Neutrophil (primary cell): ENCODE measurements at regions not wholly inside any gene's neighbourhood (a gene's known extent, or its start where the extent isn't known, plus 50 kb on each side); places are given as distances from the start of the nearest gene placed in this dataset.

Source experiments
- H3K27ac ChIP-seq: fragments of 200-600 bp; sonication (generic); 2 replicates; pipeline ENCODE4 v1.5.1; 2016; ENCODE audit warnings: mild to moderate bottlenecking, moderate library complexity
- H3K27me3 ChIP-seq: fragments of 200-600 bp; sonication (generic); 2 replicates; pipeline ENCODE4 v1.6.0; 2016; ENCODE audit warnings: mild to moderate bottlenecking
- H3K36me3 ChIP-seq: fragments of 200-600 bp; sonication (generic); 2 replicates; pipeline ENCODE4 v1.5.1; 2017
- H3K4me1 ChIP-seq, 2 experiments: fragments of 200-600 bp in 1 of 2; sonication (generic) in 1 of 2; 1 replicate in 1 of 2; 2 replicates in 1 of 2; pipeline versions ENCODE4 v1.5.1 to v1.6.1; 2013 to 2016; ENCODE audit warnings: low read depth in 1 of 2, low read length in 1 of 2, mild to moderate bottlenecking in 1 of 2, moderate library complexity in 1 of 2; ENCODE audit not compliant: control insufficient read depth in 1 of 2, insufficient read depth in 1 of 2
- H3K4me3 ChIP-seq, 2 experiments: fragments of 200-600 bp in 1 of 2; sonication (generic) in 1 of 2; 1 replicate in 1 of 2; 2 replicates in 1 of 2; pipeline ENCODE4 v1.5.1; 2013 to 2016; ENCODE audit warnings: low read depth in 1 of 2, low read length in 1 of 2, mild to moderate bottlenecking in 1 of 2, moderate library complexity in 1 of 2
- H3K9me3 ChIP-seq: fragments of 200-600 bp; sonication (generic); 2 replicates; pipeline ENCODE4 v1.5.1; 2016
- CTCF ChIP-seq: fragments of 200-600 bp; sonication (generic); IDR thresholded peaks from 2 replicates; pipeline ENCODE4 v1.5.1; 2016; ENCODE audit warnings: antibody characterized with exemption

DNA sequence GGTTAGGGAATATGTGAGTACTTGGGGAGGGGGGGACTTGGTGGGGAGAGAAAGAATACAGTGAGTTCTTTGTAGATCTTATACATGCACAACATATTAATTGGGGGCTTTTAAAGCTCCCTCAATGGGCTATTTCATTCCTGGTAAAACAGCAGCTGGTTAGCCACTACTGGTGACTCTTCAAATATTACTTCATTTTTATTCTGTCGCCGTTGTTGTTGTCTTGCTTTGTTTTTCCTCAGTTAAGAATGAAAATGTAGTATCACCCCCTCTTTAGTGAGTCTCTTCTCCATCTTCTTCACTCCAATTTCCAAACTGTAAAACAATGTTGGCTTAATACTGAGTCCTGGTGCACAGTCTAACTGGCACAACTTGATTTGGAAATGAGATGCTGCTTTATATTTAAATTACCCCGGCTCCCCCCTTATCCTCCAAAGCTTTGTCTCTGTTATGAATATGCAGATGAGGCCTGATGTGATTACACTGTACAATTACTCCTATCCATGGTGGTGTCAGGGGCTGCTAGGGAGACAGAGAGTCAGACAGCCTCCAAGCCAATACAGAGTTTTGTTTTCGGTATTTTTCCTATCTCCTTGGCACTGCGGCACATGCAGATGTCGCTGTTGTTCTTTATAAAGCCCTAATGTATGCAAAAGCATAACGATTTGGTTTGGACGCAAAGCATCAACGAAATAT, 256.9 kb upstream of the PMFBP1 start:
- no peaks in the 10 kb centered on the region for H3K4me1 ChIP-seq
- TF ChIP-seq CTCF: no peak

DNA sequence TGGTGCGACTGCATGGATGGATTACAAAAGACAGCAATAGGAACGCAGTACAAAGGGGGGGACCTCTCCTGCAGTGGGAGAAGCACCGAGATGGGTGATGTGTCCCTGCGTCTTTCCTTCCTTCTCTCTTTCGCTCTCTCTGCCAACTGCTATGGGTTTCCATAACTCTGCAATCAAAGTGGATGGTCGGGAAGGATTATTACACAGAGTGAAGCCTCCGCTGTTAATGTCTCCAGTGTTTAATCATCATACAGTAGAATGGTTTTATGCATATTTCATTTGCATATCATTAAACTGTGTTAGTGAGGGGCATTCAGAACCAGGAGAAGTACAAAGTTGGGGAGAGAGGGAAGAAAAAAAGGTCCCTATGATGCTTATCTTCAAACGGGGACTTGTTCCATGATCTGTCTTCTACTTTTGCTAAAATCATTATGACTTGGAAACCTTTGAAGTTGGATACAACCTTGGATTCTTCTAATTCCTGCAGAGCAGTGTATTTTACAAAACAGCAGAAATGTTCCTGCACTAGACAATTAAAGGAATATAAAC, 255.9 kb upstream of the PMFBP1 start:
- TF ChIP-seq CTCF: no peak
- Histone ChIP-seq H3K36me3 (no peaks in the 10 kb centered on the region), H3K27me3 (no peaks in the 10 kb centered on the region), H3K27ac (no peak overlapping the region), H3K4me1 (no peaks in the 10 kb centered on the region), H3K9me3 (no peaks in the 10 kb centered on the region), H3K4me3 (no peak overlapping the region)

More for the DNA sequence above, 256.9 kb upstream of the PMFBP1 start:
- no peaks in the 10 kb centered on the region for H3K9me3 ChIP-seq
- H3K4me3 ChIP-seq: no peak overlapping the region
- H3K27me3 ChIP-seq: no peaks in the 10 kb centered on the region
- H3K36me3 ChIP-seq: no peaks in the 10 kb centered on the region
- no peak overlapping the region for H3K27ac ChIP-seq

- Histone ChIP-seq H3K4me1 (no peaks in the 10 kb centered on the region), H3K36me3 (no peaks in the 10 kb centered on the region), H3K9me3 (peaks cover 6% of the 10 kb centered on the region), H3K4me3 (no peak overlapping the region), H3K27me3 (no peaks in the 10 kb centered on the region), H3K27ac (no peak overlapping the region)
- TF ChIP-seq CTCF: no peak
Observed at GRCh38 chr16:72427051-72427782, 255.3 kb upstream of the PMFBP1 start.

DNA sequence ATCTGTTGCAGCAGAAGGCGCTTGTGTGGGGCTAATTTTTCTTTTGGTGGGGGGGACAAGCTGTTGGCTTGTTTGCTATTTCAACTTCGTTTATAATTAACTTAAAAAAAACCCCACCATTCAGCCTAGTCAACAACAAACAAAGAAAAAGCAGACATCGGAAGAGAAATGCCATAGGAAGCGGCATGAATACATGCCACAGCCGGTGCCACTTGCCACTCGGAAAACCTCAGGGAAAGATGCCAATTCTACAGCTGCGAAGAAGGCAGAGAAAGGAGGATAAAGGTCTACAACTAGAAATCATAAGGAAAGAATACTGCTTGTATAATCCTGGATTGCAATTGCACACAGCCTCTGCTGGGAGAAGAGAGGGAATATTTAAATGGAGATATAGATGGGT, 254.4 kb upstream of the PMFBP1 start:
- H3K4me1 ChIP-seq: no peaks in the 10 kb centered on the region
- no peaks in the 10 kb centered on the region for H3K36me3 ChIP-seq
- peaks cover 8% of the 10 kb centered on the region for H3K9me3 ChIP-seq
- H3K27me3 ChIP-seq: no peaks in the 10 kb centered on the region
- no peak overlapping the region for H3K4me3 ChIP-seq
- TF ChIP-seq CTCF: no peak
- no peak overlapping the region for H3K27ac ChIP-seq

- H3K4me3 ChIP-seq: no peak overlapping the region
- no peak for TF ChIP-seq CTCF
- H3K9me3 ChIP-seq: peaks cover 8% of the 10 kb centered on the region
- H3K27ac ChIP-seq: no peak overlapping the region
- H3K27me3 ChIP-seq: no peaks in the 10 kb centered on the region
- H3K4me1 ChIP-seq: no peaks in the 10 kb centered on the region
- no peaks in the 10 kb centered on the region for H3K36me3 ChIP-seq
Observed at GRCh38 chr16:72425571-72426341, 253.8 kb upstream of the PMFBP1 start.
